Uterus (tissue), 3 donors: ENCODE measurements at regions not wholly inside any gene's neighbourhood (a gene's known extent, or its start where the extent isn't known, plus 50 kb on each side); places are given as distances from the start of the nearest gene placed in this dataset.

Experiments used
- DNase-seq, 2 donors: peaks; one replicate each; pipeline ENCODE4 v3.0.0-alpha.2; 2019 to 2020
- H3K27ac ChIP-seq, 2 donors: fragments of 200-600 bp; sonication (generic); 1 replicate in 1 of 2; 2 replicates in 1 of 2; pipeline ENCODE4 v1.5.1; 2016 to 2018
- H3K27me3 ChIP-seq, 2 donors: fragments of 200-600 bp; sonication (generic); one replicate each; pipeline ENCODE4 v1.5.1; 2018 to 2019; ENCODE audit warnings: control low read depth in 1 of 2
- H3K36me3 ChIP-seq, 2 donors: fragments of 200-600 bp; sonication (generic); one replicate each; pipeline ENCODE4 v1.5.1; 2019; ENCODE audit warnings: control low read depth in 1 of 2
- H3K4me1 ChIP-seq, 2 donors: fragments of 200-600 bp; sonication (generic); one replicate each; pipeline ENCODE4 v1.5.1; 2018 to 2019; ENCODE audit warnings: control low read depth in 1 of 2
- H3K4me3 ChIP-seq, 2 donors: fragments of 200-600 bp; sonication (generic); 1 replicate in 1 of 2; 2 replicates in 1 of 2; pipeline ENCODE4 v1.5.1; 2018 to 2019; ENCODE audit warnings: mild to moderate bottlenecking in 1 of 2
- H3K9me3 ChIP-seq, 2 donors: fragments of 200-600 bp; sonication (generic); one replicate each; pipeline ENCODE4 v1.5.1; 2019; ENCODE audit warnings: control low read depth in 1 of 2
- CTCF ChIP-seq, 4 experiments: fragments of 200-600 bp in 2 of 4; fragments of 450-650 bp in 2 of 4; sonication (generic) in 2 of 4; IDR thresholded peaks; one replicate each; pipeline ENCODE4 v1.5.1; 2016 to 2019; ENCODE audit warnings: antibody characterized with exemption in 4 of 4, mild to moderate bottlenecking in 2 of 4, moderate library complexity in 1 of 4
- POLR2A ChIP-seq, 2 donors: fragments of 450-650 bp; IDR thresholded peaks; one replicate each; pipeline ENCODE4 v1.6.1; 2016; ENCODE audit warnings: antibody characterized with exemption in 2 of 2, mild to moderate bottlenecking in 1 of 2, moderate library complexity in 1 of 2
- intact Hi-C: fragments of 100-400 bp; cut with DNase I; formaldehyde crosslinking; loops from one replicate; pipeline ENCODE4 v1.15.1; 2023; ENCODE audit warnings: low total_unique reads
- donor health status: DM: yes; HTN: yes; CAD: no.

GRCh38 chr10:2790396-2791188 lies 276.8 kb upstream of the PFKP start:
- no peak overlapping the region for H3K27ac ChIP-seq
- TF ChIP-seq POLR2A (IDR thresholded peaks at IDR 0.05) (no peak), CTCF (IDR thresholded peaks at IDR 0.05) (no peak)
- no peaks in the 10 kb centered on the region for H3K4me1 ChIP-seq
- no peaks in the 10 kb centered on the region for H3K9me3 ChIP-seq
- intact Hi-C loops = no loop called here
- H3K27me3 ChIP-seq = peaks cover 0 to 6% of the 10 kb centered on the region in 2 donors
- H3K36me3 ChIP-seq = no peaks in the 10 kb centered on the region
- DNase-seq = no peak
- H3K4me3 ChIP-seq = no peak overlapping the region

GRCh38 chr10:2786251-2786650 lies 281.1 kb upstream of the PFKP start:
- no peak overlapping the region for H3K27ac ChIP-seq
- H3K36me3 ChIP-seq = no peaks in the 10 kb centered on the region
- H3K9me3 ChIP-seq = no peaks in the 10 kb centered on the region
- H3K27me3 ChIP-seq = no peaks in the 10 kb centered on the region
- H3K4me3 ChIP-seq = no peak overlapping the region
- intact Hi-C loops = no loop called here
- no peak for TF ChIP-seq POLR2A (IDR thresholded peaks at IDR 0.05)
- TF ChIP-seq CTCF (IDR thresholded peaks at IDR 0.05) = no peak
- no peak for DNase-seq
- H3K4me1 ChIP-seq = no peaks in the 10 kb centered on the region

DNA sequence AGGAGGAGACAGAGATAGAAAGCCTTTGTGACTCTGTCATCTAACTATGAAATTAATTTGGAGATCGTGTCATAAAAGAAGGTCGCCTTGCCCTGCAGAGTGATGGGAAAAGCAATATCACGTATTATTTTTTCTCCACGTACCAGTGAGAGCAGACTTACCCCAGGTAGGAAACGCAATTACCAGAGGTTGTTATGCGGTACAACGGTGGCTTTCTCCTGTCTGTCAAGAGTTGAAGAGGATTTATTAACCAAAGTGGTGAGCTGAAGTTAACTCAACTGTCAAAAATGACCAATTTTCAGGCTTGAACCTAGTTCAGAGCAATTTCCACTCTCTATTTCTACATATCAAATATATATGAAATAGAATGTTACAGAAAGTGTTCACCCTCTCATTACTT lies 282.6 kb upstream of the PFKP start:
- no peak overlapping the region for H3K27ac ChIP-seq
- H3K4me3 ChIP-seq = no peak overlapping the region
- no peaks in the 10 kb centered on the region for H3K27me3 ChIP-seq
- H3K4me1 ChIP-seq = no peaks in the 10 kb centered on the region
- H3K9me3 ChIP-seq = no peaks in the 10 kb centered on the region
- H3K36me3 ChIP-seq = no peaks in the 10 kb centered on the region
- TF ChIP-seq POLR2A (IDR thresholded peaks at IDR 0.05) = no peak
- no peak for TF ChIP-seq CTCF (IDR thresholded peaks at IDR 0.05)
- intact Hi-C loops = no loop called here
- DNase-seq = no peak

GRCh38 chr10:2782950-2783349 lies 284.4 kb upstream of the PFKP start:
- H3K36me3 ChIP-seq = no peaks in the 10 kb centered on the region
- intact Hi-C loops = no loop called here
- TF ChIP-seq CTCF (IDR thresholded peaks at IDR 0.05) (no peak), POLR2A (IDR thresholded peaks at IDR 0.05) (no peak)
- no peaks in the 10 kb centered on the region for H3K27me3 ChIP-seq
- no peak overlapping the region for H3K27ac ChIP-seq
- H3K4me1 ChIP-seq = no peaks in the 10 kb centered on the region
- no peaks in the 10 kb centered on the region for H3K9me3 ChIP-seq
- H3K4me3 ChIP-seq = no peak overlapping the region
- no peak for DNase-seq

GRCh38 chr10:2782265-2782664 lies 285.1 kb upstream of the PFKP start:
- intact Hi-C loops = no loop called here
- TF ChIP-seq POLR2A (IDR thresholded peaks at IDR 0.05) (no peak), CTCF (IDR thresholded peaks at IDR 0.05) (no peak)

More at GRCh38 chr10:2782265-2782664, 285.1 kb upstream of the PFKP start:
- H3K36me3 ChIP-seq = no peaks in the 10 kb centered on the region
- DNase-seq = no peak
- H3K27ac ChIP-seq = no peak overlapping the region
- no peaks in the 10 kb centered on the region for H3K9me3 ChIP-seq
- no peaks in the 10 kb centered on the region for H3K27me3 ChIP-seq
- no peaks in the 10 kb centered on the region for H3K4me1 ChIP-seq
- no peak overlapping the region for H3K4me3 ChIP-seq
